Astrocyte of the spinal cord (primary cell): ENCODE measurements at regions not wholly inside any gene's neighbourhood (a gene's known extent, or its start where the extent isn't known, plus 50 kb on each side); places are given as distances from the start of the nearest gene placed in this dataset.
A peak's percentile ranks its signal among the peaks of the same experiment; 100 is the strongest.

Experiments used
- DNase-seq: peaks from one replicate; pipeline ENCODE4 v3.0.0; 2011; ENCODE audit warnings: low read depth, low spot score
- H3K4me3 ChIP-seq: 2 replicates; pipeline ENCODE4 v1.5.1; 2011; ENCODE audit warnings: low read depth, mild to moderate bottlenecking, low read length, moderate library complexity
- CTCF ChIP-seq: IDR thresholded peaks from 2 replicates; pipeline ENCODE4 v1.5.1; 2012; ENCODE audit warnings: low read depth, mild to moderate bottlenecking, low read length, inconsistent platforms
- in situ Hi-C: cut with HindIII; loops from 2 replicates; pipeline ENCODE4 v1.10.0; 2017; ENCODE audit warnings: low sequenced_read_pairs

GRCh38 chr12:90645181-90645580, 309.8 kb downstream of the CCER1 start:
- no peak overlapping the region for H3K4me3 ChIP-seq
- TF ChIP-seq CTCF, result no peak
- in situ Hi-C loops, result no loop called here
- no peak for DNase-seq

- in situ Hi-C loops, result no loop called here
- DNase-seq, result peak; percentile 7
- no peak overlapping the region for H3K4me3 ChIP-seq
- no peak for TF ChIP-seq CTCF
These were observed 323.3 kb downstream of the CCER1 start for GRCh38 chr12:90631591-90632212.

GRCh38 chr12:90630006-90630405, 325.0 kb downstream of the CCER1 start:
- in situ Hi-C loops, result no loop called here
- DNase-seq, result peak; percentile 2
- no peak overlapping the region for H3K4me3 ChIP-seq
- no peak for TF ChIP-seq CTCF

GRCh38 chr12:90628213-90628612, 326.8 kb downstream of the CCER1 start:
- no peak overlapping the region for H3K4me3 ChIP-seq
- in situ Hi-C loops, result no loop called here
- TF ChIP-seq CTCF, result no peak
- no peak for DNase-seq

- in situ Hi-C loops, result no loop called here
- DNase-seq, result peak; percentile 47
- no peak for TF ChIP-seq CTCF
- no peak overlapping the region for H3K4me3 ChIP-seq
These were observed 327.6 kb downstream of the CCER1 start for GRCh38 chr12:90627180-90627896.

GRCh38 chr12:90622431-90622830, 332.5 kb downstream of the CCER1 start:
- in situ Hi-C loops, result no loop called here
- no peak for TF ChIP-seq CTCF
- H3K4me3 ChIP-seq, result no peak overlapping the region
- peak; percentile 6 for DNase-seq
